HUDEP-2 (cell line): ENCODE measurements at regions not wholly inside any gene's neighbourhood (a gene's known extent, or its start where the extent isn't known, plus 50 kb on each side); places are given as distances from the start of the nearest gene placed in this dataset.
"Not testable (repeated sequence)": the region's sequence is repeated elsewhere in the genome, so short reads cannot be mapped to it uniquely, and the experiment has no call there.

Experiments used
- DNase-seq, 76 experiments: peaks; one replicate each; lab custom pipeline; 2025; ENCODE audit not compliant: unreplicated experiment in 76 of 76; lab: John Stamatoyannopoulos, UW

GRCh38 chr16:52386694-52387093 is 160.2 kb downstream of the TOX3 start:
- no peak for DNase-seq

DNA sequence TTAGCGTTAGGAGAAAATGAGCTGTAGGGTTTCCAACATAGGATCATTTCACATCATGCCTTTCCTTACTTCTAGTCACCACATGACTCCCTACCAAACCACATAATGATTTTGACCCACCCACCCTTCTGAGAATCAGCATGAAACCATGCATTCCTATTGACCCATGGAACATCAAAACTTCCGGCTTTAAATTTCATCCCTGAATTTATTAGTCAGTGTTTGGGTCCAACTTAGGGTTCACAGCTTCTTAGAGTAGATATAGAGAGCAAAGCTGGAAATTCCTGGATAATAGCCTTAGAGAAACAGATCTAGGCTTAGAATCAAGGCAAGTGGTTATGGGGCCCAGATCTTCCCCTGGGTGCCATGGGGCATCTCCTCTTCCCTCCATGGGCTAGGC is 162.6 kb downstream of the TOX3 start:
- DNase-seq: no peak

DNA sequence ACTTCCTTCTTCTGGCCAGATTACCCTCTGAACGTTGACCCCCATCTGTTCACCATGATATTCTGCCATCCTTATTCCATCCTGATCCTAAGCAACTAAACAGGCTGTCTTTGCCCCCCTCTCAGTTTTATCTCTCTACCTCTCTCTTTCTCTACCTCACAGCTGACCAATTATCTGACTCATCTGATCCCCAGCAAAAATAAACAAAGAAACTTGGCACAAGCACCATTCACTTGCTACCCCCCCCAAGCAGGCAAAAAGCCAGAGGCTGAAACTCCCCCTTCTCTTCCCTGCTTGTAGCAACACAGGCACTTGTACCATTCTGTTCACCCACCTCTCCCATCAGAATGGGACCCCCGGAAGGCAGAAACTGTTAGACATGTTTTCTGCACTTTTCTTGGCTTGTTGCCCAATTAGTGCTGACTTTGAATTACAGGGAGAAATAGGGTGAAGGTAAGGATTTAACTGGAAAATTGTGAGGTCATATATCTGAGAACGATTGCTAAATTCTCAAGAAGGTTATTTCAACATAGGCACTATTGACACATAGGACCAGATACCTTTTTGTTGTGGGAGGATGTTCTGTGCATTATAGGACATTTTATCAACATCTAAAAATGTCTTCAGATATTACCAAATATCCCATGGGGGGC is 163.2 kb downstream of the TOX3 start:
- DNase-seq: no peak

GRCh38 chr16:52383119-52383518 is 163.8 kb downstream of the TOX3 start:
- no peak for DNase-seq

GRCh38 chr16:52379551-52379950 is 167.4 kb downstream of the TOX3 start:
- DNase-seq: no peak

- DNase-seq: no peak
Observed at GRCh38 chr16:52376676-52377280, 170.2 kb downstream of the TOX3 start.

GRCh38 chr16:52372313-52372712 is 174.6 kb downstream of the TOX3 start:
- DNase-seq: no peak

- no peak for DNase-seq
Observed at GRCh38 chr16:52368859-52369258, 178.1 kb downstream of the TOX3 start.

GRCh38 chr16:52367821-52368220 is 179.1 kb downstream of the TOX3 start:
- DNase-seq: no peak

DNA sequence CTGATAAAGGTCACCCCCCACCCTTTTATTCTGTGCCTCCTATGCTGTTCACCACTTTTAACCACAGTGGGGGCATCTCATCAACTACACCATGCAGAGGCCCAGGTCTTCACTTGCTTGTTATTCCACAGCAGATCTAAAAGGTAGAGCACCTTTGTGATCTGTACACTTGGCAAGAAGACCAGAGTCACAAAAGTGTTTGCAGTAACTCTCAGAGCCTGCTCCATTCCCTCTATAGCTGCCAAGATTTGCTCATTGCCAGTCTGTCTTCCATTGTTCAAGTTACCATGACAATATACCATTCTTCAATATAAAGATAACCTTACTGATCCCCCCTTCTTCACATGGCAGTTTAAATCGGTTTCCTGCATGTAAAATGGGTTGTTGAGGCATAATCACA is 180.0 kb downstream of the TOX3 start:
- DNase-seq: no peak

DNA sequence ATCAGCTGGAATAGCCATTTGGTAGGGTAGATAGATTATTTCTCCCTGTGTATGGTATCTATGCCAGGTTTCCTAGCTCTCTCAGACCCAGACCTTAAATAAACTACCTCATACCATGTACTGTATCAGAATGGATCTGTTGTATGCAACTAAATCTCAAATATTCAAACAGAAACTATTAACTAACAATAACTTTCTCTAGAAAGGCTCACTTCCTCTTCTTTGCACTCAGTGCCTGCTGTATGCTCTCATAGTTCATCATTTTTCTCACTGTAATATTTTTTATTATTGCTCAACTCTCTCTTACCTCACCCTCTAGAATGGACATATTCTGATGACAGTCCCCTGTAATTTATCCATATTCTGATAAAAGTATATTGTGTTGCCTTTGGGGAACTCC is 182.4 kb downstream of the TOX3 start:
- DNase-seq: no peak

DNA sequence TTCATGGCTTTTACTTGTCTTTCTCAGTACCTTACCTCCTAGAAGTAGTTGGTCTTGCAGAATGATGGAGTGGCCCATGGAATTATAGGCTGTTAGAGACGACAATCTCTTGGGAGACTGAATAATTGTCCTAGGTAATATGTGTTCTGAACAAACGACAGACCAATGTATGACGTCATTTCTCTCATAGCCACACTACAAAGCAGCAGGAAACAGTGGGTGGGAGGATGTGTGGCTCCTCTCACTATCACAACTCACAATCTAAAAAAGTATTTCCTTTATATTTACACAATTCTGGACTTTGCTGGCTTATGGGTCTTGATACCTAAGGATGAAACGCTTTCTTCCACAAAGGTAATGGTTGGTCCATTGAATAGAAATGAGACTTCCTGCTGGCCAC is 183.9 kb downstream of the TOX3 start:
- DNase-seq: no peak

- no peak for DNase-seq
Observed at GRCh38 chr16:52357711-52358110, 189.2 kb downstream of the TOX3 start.

DNA sequence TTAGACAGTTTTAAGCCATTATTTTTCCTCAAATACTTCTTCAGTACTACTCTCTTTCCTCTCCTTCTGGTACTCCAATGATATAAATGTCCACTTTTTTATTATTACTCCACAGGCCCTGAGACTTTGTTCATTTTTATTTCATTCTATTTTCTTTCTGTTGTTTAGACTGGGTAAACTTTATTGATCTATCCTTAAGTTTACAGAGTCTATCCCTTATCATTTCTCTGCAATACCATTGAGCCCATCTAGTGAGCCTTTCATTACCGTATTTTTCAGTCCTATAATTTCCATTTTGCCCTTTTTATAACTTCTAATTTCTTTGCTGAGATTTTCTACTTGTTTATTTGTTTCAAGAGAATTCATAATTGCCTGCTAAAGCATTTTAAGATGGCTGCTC is 193.7 kb downstream of the TOX3 start:
- DNase-seq: no peak

GRCh38 chr16:52351451-52351850 is 195.5 kb downstream of the TOX3 start:
- DNase-seq: no peak

DNA sequence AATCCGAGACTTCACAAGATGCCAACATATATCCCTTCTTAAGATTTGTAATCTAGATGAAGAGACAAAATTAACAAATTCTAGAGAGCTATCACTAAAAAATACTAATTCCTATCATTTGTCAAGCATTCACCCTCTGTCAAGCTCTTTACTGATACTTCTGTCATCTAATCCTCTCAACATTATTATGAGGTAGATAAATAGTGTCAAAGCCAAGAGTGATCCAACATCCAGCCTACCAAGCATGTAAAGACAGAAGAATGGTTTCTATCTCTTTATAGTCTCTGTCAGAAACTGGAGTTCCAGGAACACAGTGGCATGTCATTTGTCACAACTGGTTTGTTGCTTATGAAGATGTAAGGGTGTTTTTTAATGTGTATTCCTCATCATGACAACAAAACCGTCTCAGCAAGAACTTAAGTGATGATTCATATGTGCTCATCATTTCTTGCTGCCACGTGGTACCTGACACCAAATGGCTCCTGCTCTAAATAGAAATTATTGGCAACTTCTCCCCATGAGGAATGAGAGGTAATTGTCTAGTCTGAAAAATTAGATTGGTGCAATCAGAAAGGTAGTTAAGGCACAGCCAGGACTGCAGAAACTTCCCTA is 196.8 kb downstream of the TOX3 start:
- DNase-seq: no peak

- DNase-seq: no peak
Observed at GRCh38 chr16:52346709-52347108, 200.2 kb downstream of the TOX3 start.

DNA sequence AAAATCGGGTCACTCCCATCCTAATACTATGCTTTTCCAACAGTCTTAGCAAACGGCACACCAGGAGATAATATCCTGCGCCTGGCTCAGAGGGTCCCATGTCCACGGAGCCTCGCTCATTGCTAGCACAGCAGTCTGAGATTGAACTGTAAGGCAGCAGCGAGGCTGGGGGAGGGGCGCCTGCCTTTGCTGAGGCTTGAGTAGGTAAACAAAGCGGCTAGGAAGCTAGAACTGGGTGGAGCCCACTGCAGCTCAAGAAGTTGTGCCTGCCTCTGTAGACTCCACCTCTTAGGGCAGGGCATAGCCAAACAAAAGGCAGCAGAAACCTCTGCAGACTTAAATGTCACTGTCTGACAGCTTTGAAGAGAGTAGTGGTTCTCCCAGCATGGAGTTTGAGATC is 213.3 kb downstream of the TOX3 start:
- not testable (repeated sequence) for DNase-seq

- no peak for DNase-seq
Observed at GRCh38 chr16:52320930-52321439, 226.0 kb downstream of the TOX3 start.

DNA sequence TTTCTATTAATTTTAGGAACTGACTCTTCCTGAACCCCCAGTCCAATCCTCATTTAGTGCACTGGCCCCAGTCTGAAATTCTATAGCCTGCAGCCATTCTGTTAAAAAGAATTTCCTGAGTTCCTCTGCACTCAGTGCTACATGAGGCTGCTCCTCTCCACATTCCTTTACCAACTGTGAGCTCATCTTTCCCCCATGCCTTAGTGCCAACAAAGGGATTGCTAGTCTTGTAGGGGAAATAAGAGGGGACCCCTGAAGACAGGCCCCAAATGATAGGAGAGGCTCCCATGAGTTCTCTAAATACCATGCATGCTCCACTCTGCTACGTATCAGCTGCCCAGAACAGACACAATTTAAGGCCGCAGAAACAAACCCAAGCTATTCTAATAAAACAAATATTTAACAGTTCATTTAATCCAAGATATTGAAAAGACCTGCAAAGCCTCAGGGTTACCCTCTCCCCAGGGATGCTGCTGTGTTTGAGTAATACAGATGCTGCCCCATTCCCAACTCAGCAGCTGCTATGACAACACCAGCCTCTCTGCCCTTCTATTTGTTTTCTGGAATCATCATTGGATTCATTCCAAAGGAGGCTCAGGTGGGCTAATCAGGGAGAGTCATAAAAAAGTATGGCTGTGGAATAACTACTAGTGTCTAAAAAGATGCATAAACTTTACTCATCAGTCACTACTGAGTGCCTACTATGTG is 228.5 kb downstream of the TOX3 start:
- no peak for DNase-seq

- no peak for DNase-seq
Observed at GRCh38 chr16:52316241-52316640, 230.7 kb downstream of the TOX3 start.

DNA sequence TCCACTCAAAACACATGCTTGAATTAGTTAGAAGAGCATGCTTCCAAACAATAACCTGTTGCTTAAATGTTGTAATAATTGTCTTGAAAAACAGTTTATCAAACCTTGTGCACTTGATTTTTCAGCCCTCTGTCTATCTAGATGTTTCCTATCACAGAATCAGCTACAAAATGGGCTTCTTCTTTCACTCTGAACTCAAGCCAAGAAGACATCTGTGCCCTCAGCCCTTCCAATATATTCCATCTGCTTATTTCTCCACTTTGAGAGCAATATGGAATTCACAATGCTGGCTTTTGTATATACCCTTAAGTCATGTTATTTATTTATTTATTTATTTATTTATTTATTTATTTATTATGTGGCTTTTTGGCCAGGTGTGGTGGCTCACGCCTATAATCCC is 234.2 kb downstream of the TOX3 start:
- DNase-seq: no peak
